ENCODE measurements at regions not wholly inside any gene's neighbourhood (a gene's known extent, or its start where the extent isn't known, plus 50 kb on each side); places are given as distances from the start of the nearest gene placed in this dataset.

DNA sequence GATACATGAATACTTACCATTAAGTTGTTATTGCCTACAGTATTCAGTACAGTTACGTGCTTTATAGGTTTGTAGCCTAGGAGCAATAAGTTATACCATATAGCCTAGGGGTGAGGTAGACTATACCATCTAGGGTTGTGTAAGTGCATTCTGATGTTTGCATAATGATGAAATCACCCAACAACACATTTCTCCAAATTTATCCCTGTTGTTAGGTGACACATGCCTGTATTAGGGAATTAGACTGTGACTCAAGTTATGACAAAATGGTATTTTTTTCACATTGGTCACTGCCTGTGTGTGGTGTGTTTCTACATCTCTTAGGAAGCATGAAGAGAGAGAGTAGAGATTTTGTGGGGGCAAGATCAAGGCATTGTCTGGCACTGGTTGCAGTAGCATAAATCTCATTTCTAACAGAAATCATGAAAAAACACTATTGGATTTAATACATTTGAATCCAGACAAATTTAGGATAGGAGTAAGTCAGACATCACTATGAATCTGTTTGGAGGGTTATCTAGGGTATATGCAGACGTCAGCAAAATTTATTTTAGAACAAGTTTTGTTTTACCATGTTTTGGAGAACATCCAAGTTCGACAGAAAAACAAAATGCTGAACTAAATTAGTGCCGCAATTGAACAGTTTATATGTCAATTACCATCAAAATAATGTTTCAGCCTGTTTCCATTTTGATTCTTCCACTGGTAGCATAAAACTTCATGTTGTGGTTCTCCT lies 332.1 kb downstream of the LMO7 start:
- Histone ChIP-seq H3K79me2 (ENCODE audit: control insufficient read depth in 1 of 2, insufficient read depth in 2 of 2, low read length in 2 of 2) (no peaks in the 10 kb centered on the region), H4K91ac (replicated peaks; ENCODE audit: insufficient read length, low read length) (no peak overlapping the region), H3K9me3 (ENCODE audit: insufficient read depth in 2 of 2, low read depth in 1 of 2, low read length in 1 of 2) (no peaks in the 10 kb centered on the region), H3K27ac (ENCODE audit: low read depth, low read length) (no peak overlapping the region), H3K23ac (ENCODE audit: insufficient read length) (no peak overlapping the region), H3K4me3 (ENCODE audit: extremely low read depth in 1 of 4, insufficient read depth in 2 of 4, low read depth in 3 of 4, low read length in 4 of 4) (no peak overlapping the region), H3K18ac (ENCODE audit: extremely low read depth, low read length) (no peak overlapping the region), H3K14ac (ENCODE audit: insufficient read length) (no peak overlapping the region), H3K23me2 (ENCODE audit: low read depth, low read length) (no peaks in the 10 kb centered on the region), H2BK12ac (ENCODE audit: low read depth, low read length) (no peak overlapping the region), H3K4ac (replicated peaks; ENCODE audit: insufficient read length, low read depth, low read length) (no peak overlapping the region), H2BK15ac (ENCODE audit: low read length) (no peak overlapping the region), H2BK5ac (ENCODE audit: low read depth, low read length) (no peak overlapping the region), H2AK5ac (ENCODE audit: low read depth, low read length) (no peak overlapping the region), H2BK120ac (replicated peaks; ENCODE audit: low read depth, low read length) (no peak overlapping the region), H3K36me3 (ENCODE audit: control insufficient read depth in 2 of 4, insufficient read depth in 4 of 4, low read length in 3 of 4) (no peaks in the 10 kb centered on the region), H3K79me1 (ENCODE audit: low read depth, low read length) (no peaks in the 10 kb centered on the region), H2AFZ (ENCODE audit: low read length) (no peak overlapping the region), H3K9ac (replicated peaks in 1 of 4; ENCODE audit: extremely low read depth in 1 of 4, low read depth in 3 of 4, low read length in 3 of 4) (no peak overlapping the region), H2BK20ac (ENCODE audit: low read length) (no peak overlapping the region), H3K4me1 (replicated peaks in 1 of 4; ENCODE audit: control insufficient read depth in 3 of 4, insufficient read depth in 4 of 4, low read length in 3 of 4) (no peaks in the 10 kb centered on the region), H3K27me3 (replicated peaks in 1 of 4; ENCODE audit: control insufficient read depth in 3 of 4, extremely low read depth in 1 of 4, insufficient read depth in 3 of 4, low read length in 3 of 4) (no peaks in the 10 kb centered on the region), H4K5ac (ENCODE audit: insufficient read length, low read depth, low read length) (no peak overlapping the region), H3K4me2 (ENCODE audit: insufficient read depth in 1 of 2, low read depth in 2 of 2, low read length in 2 of 2) (no peak overlapping the region), H4K20me1 (replicated peaks in 1 of 2; ENCODE audit: control insufficient read depth in 1 of 2, insufficient read depth in 2 of 2, low read length in 2 of 2) (no peaks in the 10 kb centered on the region), H4K8ac (ENCODE audit: extremely low read depth, insufficient read depth, low read length) (no peak overlapping the region), H3K56ac (replicated peaks; ENCODE audit: insufficient read length, low read depth, low read length) (no peak overlapping the region)
- CTCF ChIA-PET (ENCODE audit: partially characterized antibody), result interaction anchor here (0.7 kb wide), 1 partner anchor 900 kb away, joined by 3 read pairs; no protein-coding TSS in a partner anchor
- no peak for FAIRE-seq
- no peak for DNase-seq (ENCODE audit: low read depth in 1 of 2, low spot score in 2 of 2)
- WGBS, 2 experiments (ENCODE audit: extremely low coverage in 1 of 2, insufficient coverage in 1 of 2, insufficient read length in 1 of 2, insufficient replicate concordance in 2 of 2, low coverage in 1 of 2, low lambda C conversion rate in 2 of 2, missing lambda C conversion rate in 1 of 2), result 84% methylated on average over 4 of the region's 4 CpGs; no CpG with 5 or more reads in 1 of the 2 experiments
- no peak for TF ChIP-seq ZNF274 (IDR thresholded peaks at IDR 0.05; ENCODE audit: borderline replicate concordance, extremely low read depth, low read length)
- no peak for TF ChIP-seq CREB1 (IDR thresholded peaks at IDR 0.05)
- TF ChIP-seq YY1 (IDR thresholded peaks at IDR 0.05; ENCODE audit: low read depth, low read length), result no peak
- POLR2A ChIA-PET (ENCODE audit: partially characterized antibody), result no interaction called here

All from H1 (cell line).